Neuronal stem cell (in vitro differentiated cells): ENCODE measurements at regions not wholly inside any gene's neighbourhood (a gene's known extent, or its start where the extent isn't known, plus 50 kb on each side); places are given as distances from the start of the nearest gene placed in this dataset.
A peak's percentile ranks its signal among the peaks of the same experiment; 100 is the strongest.

ENCODE experiments used
- DNase-seq: peaks from one replicate; pipeline ENCODE4 v3.0.0-alpha.2; 2013; ENCODE audit warnings: low spot score
- H2AFZ ChIP-seq: one replicate; pipeline ENCODE4 v1.6.1; 2013; ENCODE audit warnings: mild to moderate bottlenecking, low read length, inconsistent platforms
- H2AK5ac ChIP-seq: 2 replicates; pipeline ENCODE4 v1.6.1; 2013; ENCODE audit warnings: low read depth, mild to moderate bottlenecking, inconsistent platforms, low read length, moderate library complexity, mixed read lengths
- H2BK120ac ChIP-seq: 2 replicates; pipeline ENCODE4 v1.6.1; 2013; ENCODE audit warnings: low read depth, mild to moderate bottlenecking, inconsistent platforms, low read length, moderate library complexity, mixed read lengths
- H2BK12ac ChIP-seq: one replicate; pipeline ENCODE4 v1.6.1; 2013; ENCODE audit warnings: low read length, inconsistent platforms
- H2BK15ac ChIP-seq: 2 replicates; pipeline ENCODE4 v1.6.1; 2013; ENCODE audit warnings: mild to moderate bottlenecking, low read length, inconsistent platforms, mixed read lengths
- H2BK5ac ChIP-seq: one replicate; pipeline ENCODE4 v1.6.1; 2013; ENCODE audit warnings: inconsistent platforms, mild to moderate bottlenecking, low read length, moderate library complexity
- H3K14ac ChIP-seq: one replicate; pipeline ENCODE4 v1.6.1; 2013; ENCODE audit warnings: low read length, inconsistent platforms
- H3K18ac ChIP-seq: 2 replicates; pipeline ENCODE4 v1.6.1; 2013; ENCODE audit warnings: low read length, inconsistent platforms
- H3K23ac ChIP-seq: 2 replicates; pipeline ENCODE4 v1.6.1; 2013; ENCODE audit warnings: low read depth, mild to moderate bottlenecking, mixed read lengths, low read length, inconsistent platforms; ENCODE audit not compliant: poor library complexity
- H3K27ac ChIP-seq: replicated peaks from 3 replicates; pipeline ENCODE4 v1.5.1; 2013; ENCODE audit warnings: low read length, inconsistent platforms
- H3K27me3 ChIP-seq, 3 experiments: 2 replicates each; pipeline ENCODE4 v1.6.1; 2013; ENCODE audit warnings: low read length in 3 of 3, mild to moderate bottlenecking in 2 of 3, inconsistent platforms in 1 of 3, low read depth in 1 of 3, mixed read lengths in 1 of 3, moderate library complexity in 1 of 3; ENCODE audit not compliant: control insufficient read depth in 3 of 3, insufficient read depth in 3 of 3
- H3K36me3 ChIP-seq, 2 donors: replicated peaks in 1 of 2; 2 replicates each; pipeline ENCODE4 v1.6.1; 2013; ENCODE audit warnings: low read length in 2 of 2; ENCODE audit not compliant: control insufficient read depth in 2 of 2, insufficient read depth in 2 of 2
- H3K4ac ChIP-seq: 2 replicates; pipeline ENCODE4 v1.6.1; 2013; ENCODE audit warnings: inconsistent platforms, mild to moderate bottlenecking, low read length, moderate library complexity
- H3K4me1 ChIP-seq, 2 donors: 1 replicate in 1 of 2; 2 replicates in 1 of 2; pipeline ENCODE4 v1.6.1; 2013; ENCODE audit warnings: low read length in 2 of 2, low read depth in 1 of 2; ENCODE audit not compliant: control insufficient read depth in 2 of 2, insufficient read depth in 1 of 2
- H3K4me2 ChIP-seq: one replicate; pipeline ENCODE4 v1.6.1; 2013; ENCODE audit warnings: mild to moderate bottlenecking, low read length, inconsistent platforms; ENCODE audit not compliant: insufficient read depth, poor library complexity, severe bottlenecking
- H3K4me3 ChIP-seq, 2 donors: 2 replicates each; pipeline ENCODE4 v1.5.1; 2013; ENCODE audit warnings: low read length in 2 of 2, mild to moderate bottlenecking in 2 of 2, inconsistent platforms in 1 of 2, moderate library complexity in 1 of 2
- H3K79me1 ChIP-seq: one replicate; pipeline ENCODE4 v1.6.1; 2013; ENCODE audit warnings: low read depth, mild to moderate bottlenecking, inconsistent platforms, low read length, moderate library complexity
- H3K9ac ChIP-seq: one replicate; pipeline ENCODE4 v1.6.1; 2013; ENCODE audit warnings: mild to moderate bottlenecking, low read depth, low read length, inconsistent platforms; ENCODE audit not compliant: poor library complexity
- H3K9me3 ChIP-seq, 2 donors: replicated peaks in 1 of 2; 2 replicates each; pipeline versions ENCODE3 to v1.6.1; 2013; ENCODE audit warnings: low read length in 2 of 2, mild to moderate bottlenecking in 2 of 2, inconsistent platforms in 1 of 2, low read depth in 1 of 2, mixed read lengths in 1 of 2, moderate library complexity in 1 of 2; ENCODE audit not compliant: control insufficient read depth in 2 of 2, insufficient read depth in 1 of 2
- H4K8ac ChIP-seq: one replicate; pipeline ENCODE4 v1.6.1; 2013; ENCODE audit warnings: low read depth, mild to moderate bottlenecking, inconsistent platforms, low read length, moderate library complexity
- H4K91ac ChIP-seq: one replicate; pipeline ENCODE4 v1.6.1; 2013; ENCODE audit warnings: low read length, low read depth, mild to moderate bottlenecking, inconsistent platforms; ENCODE audit not compliant: poor library complexity
- WGBS, 2 donors: extraction: QIAGEN DNeasy Blood & Tissue Kit; methylation state at CpG; one replicate each; pipeline ENCODE4 v1.1.7; 2013; ENCODE audit warnings: missing lambda C conversion rate in 2 of 2, mixed read lengths in 1 of 2; ENCODE audit not compliant: insufficient read length in 2 of 2, insufficient replicate concordance in 1 of 2; ENCODE audit errors: extremely low coverage in 2 of 2; 5-methylcytosine and 5-hydroxymethylcytosine counted together

- Histone ChIP-seq H2AFZ (no peak overlapping the region), H3K18ac (no peak overlapping the region), H3K36me3 (no peaks in the 10 kb centered on the region), H2BK5ac (no peak overlapping the region), H4K8ac (no peak overlapping the region), H3K4me2 (no peak overlapping the region), H2BK12ac (no peak overlapping the region), H3K23ac (no peak overlapping the region), H3K4me3 (no peak overlapping the region), H3K4me1 (no peaks in the 10 kb centered on the region), H4K91ac (no peak overlapping the region), H3K9me3 (no peaks in the 10 kb centered on the region), H3K14ac (no peak overlapping the region), H2BK120ac (no peak overlapping the region), H3K9ac (no peak overlapping the region), H2BK15ac (no peak overlapping the region), H3K27me3 (no peaks in the 10 kb centered on the region), H2AK5ac (no peak overlapping the region), H3K27ac (no peak overlapping the region), H3K79me1 (no peaks in the 10 kb centered on the region), H3K4ac (no peak overlapping the region)
- no CpG with 5 or more reads among the region's 4 CpGs for WGBS, 2 donors
- DNase-seq, result no peak
These were observed 897.3 kb downstream of the METTL15 start for GRCh38 chr11:29005401-29005980.

- no peak overlapping the region for H4K8ac ChIP-seq
- H3K4me2 ChIP-seq, result no peak overlapping the region
- no peaks in the 10 kb centered on the region for H3K27me3 ChIP-seq
- DNase-seq, result no peak
- no peak overlapping the region for H2BK120ac ChIP-seq
- H3K9ac ChIP-seq, result no peak overlapping the region
- H2AFZ ChIP-seq, result no peak overlapping the region
- H2BK12ac ChIP-seq, result no peak overlapping the region
- no peak overlapping the region for H2BK5ac ChIP-seq
- no CpG with 5 or more reads among the region's 3 CpGs for whole genome bisulfite sequencing, 2 donors
- no peaks in the 10 kb centered on the region for H3K9me3 ChIP-seq
- no peak overlapping the region for H2BK15ac ChIP-seq
- H2AK5ac ChIP-seq, result no peak overlapping the region
- H3K27ac ChIP-seq, result no peak overlapping the region
- H3K4ac ChIP-seq, result no peak overlapping the region
- H3K14ac ChIP-seq, result no peak overlapping the region
- H3K23ac ChIP-seq, result no peak overlapping the region
- no peaks in the 10 kb centered on the region for H3K4me1 ChIP-seq
- H3K4me3 ChIP-seq, result no peak overlapping the region
- H3K36me3 ChIP-seq, result no peaks in the 10 kb centered on the region
- no peak overlapping the region for H4K91ac ChIP-seq
- H3K18ac ChIP-seq, result no peak overlapping the region
- no peaks in the 10 kb centered on the region for H3K79me1 ChIP-seq
These were observed 894.6 kb downstream of the METTL15 start for GRCh38 chr11:29002816-29003215.

DNA sequence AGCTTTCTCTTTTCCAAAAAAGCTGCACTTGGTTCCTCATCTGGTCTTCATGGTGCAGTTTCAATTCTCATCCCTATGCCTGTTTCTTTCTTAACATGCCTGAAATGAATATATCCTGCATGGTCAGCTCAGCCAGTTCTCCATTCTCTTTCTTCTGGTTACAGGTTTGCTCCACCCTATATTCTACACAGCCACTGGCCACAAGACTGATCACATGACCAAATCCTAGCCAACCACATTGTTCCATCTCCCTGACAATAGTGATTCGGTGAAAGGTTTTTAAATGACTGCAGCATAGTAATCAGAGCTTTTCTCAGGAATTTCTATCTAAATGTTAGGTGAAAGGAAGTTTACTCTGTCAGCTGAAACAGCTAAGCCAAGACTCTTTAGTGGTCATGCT lies 891.4 kb downstream of the METTL15 start:
- WGBS, 2 donors, result no CpG with 5 or more reads among the region's 1 CpG
- Histone ChIP-seq H4K8ac (no peak overlapping the region), H2BK12ac (no peak overlapping the region), H3K18ac (no peak overlapping the region), H2AFZ (peak overlapping the region; percentile 45), H3K27ac (no peak overlapping the region), H2BK5ac (no peak overlapping the region), H4K91ac (no peak overlapping the region), H3K4me2 (no peak overlapping the region), H3K27me3 (no peaks in the 10 kb centered on the region), H3K36me3 (no peaks in the 10 kb centered on the region), H3K9me3 (no peaks in the 10 kb centered on the region), H3K23ac (no peak overlapping the region), H2AK5ac (no peak overlapping the region), H2BK15ac (no peak overlapping the region), H3K4me3 (no peak overlapping the region), H3K4ac (no peak overlapping the region), H2BK120ac (no peak overlapping the region), H3K14ac (no peak overlapping the region), H3K79me1 (no peaks in the 10 kb centered on the region), H3K9ac (no peak overlapping the region), H3K4me1 (no peaks in the 10 kb centered on the region)
- no peak for DNase-seq

GRCh38 chr11:28992996-28993395 lies 884.8 kb downstream of the METTL15 start:
- Histone ChIP-seq H3K4me2 (no peak overlapping the region), H4K91ac (no peak overlapping the region), H3K9ac (no peak overlapping the region), H2BK12ac (no peak overlapping the region), H2BK15ac (no peak overlapping the region), H3K18ac (no peak overlapping the region), H4K8ac (no peak overlapping the region), H3K4me3 (no peak overlapping the region), H2AK5ac (no peak overlapping the region), H3K4me1 (no peaks in the 10 kb centered on the region), H3K14ac (no peak overlapping the region), H3K27me3 (no peaks in the 10 kb centered on the region), H2BK120ac (no peak overlapping the region), H3K9me3 (no peaks in the 10 kb centered on the region), H3K27ac (no peak overlapping the region), H3K4ac (no peak overlapping the region), H2BK5ac (no peak overlapping the region), H2AFZ (no peak overlapping the region), H3K23ac (no peak overlapping the region), H3K79me1 (no peaks in the 10 kb centered on the region), H3K36me3 (no peaks in the 10 kb centered on the region)
- DNase-seq, result no peak
- no CpG with 5 or more reads among the region's 2 CpGs for WGBS, 2 donors
